ENCODE measurements at regions not wholly inside any gene's neighbourhood (a gene's known extent, or its start where the extent isn't known, plus 50 kb on each side); places are given as distances from the start of the nearest gene placed in this dataset.

GRCh38 chr2:22560021-22560420 is 825.0 kb upstream of the KLHL29 start:
- Mint-ChIP-seq H3K36me3 (no peaks in the 10 kb centered on the region), H3K27ac (no peak overlapping the region)

GRCh38 chr2:22579341-22579740 is 805.6 kb upstream of the KLHL29 start:
- Mint-ChIP-seq H3K9me3 (peaks cover 11 to 35% (median 18%) of the 10 kb centered on the region in 7 donors), H3K27me3 (no peaks in the 10 kb centered on the region), H3K4me1 (no peaks in the 10 kb centered on the region), H3K36me3 (peaks cover 0 to 8% of the 10 kb centered on the region in 2 donors), H3K4me3 (no peak overlapping the region), H3K27ac (no peak overlapping the region)
- DNase-seq (no peak), ATAC-seq (ENCODE audit: low read depth in 2 of 2) (no peak)

More at GRCh38 chr2:22560021-22560420, 825.0 kb upstream of the KLHL29 start:
- H3K4me1 Mint-ChIP-seq = no peaks in the 10 kb centered on the region
- DNase-seq = no peak
- no peak for ATAC-seq (ENCODE audit: low read depth in 2 of 2)
- H3K4me3 Mint-ChIP-seq = no peak overlapping the region
- H3K9me3 Mint-ChIP-seq = peaks cover 0 to 20% (median 3%) of the 10 kb centered on the region in 7 donors
- no peaks in the 10 kb centered on the region for H3K27me3 Mint-ChIP-seq

- ATAC-seq (ENCODE audit: low read depth in 2 of 2) (no peak), DNase-seq (no peak)
- Mint-ChIP-seq H3K4me3 (no peak overlapping the region), H3K36me3 (peaks cover 0 to 8% of the 10 kb centered on the region in 2 donors), H3K9me3 (peaks cover 11 to 37% (median 18%) of the 10 kb centered on the region in 7 donors), H3K27me3 (no peaks in the 10 kb centered on the region), H3K4me1 (no peaks in the 10 kb centered on the region), H3K27ac (no peak overlapping the region)
These were observed 802.9 kb upstream of the KLHL29 start for GRCh38 chr2:22582107-22582506.

GRCh38 chr2:22596306-22596705 is 788.7 kb upstream of the KLHL29 start:
- Mint-ChIP-seq H3K27ac (no peak overlapping the region), H3K27me3 (no peaks in the 10 kb centered on the region), H3K9me3 (peaks cover 6 to 23% (median 14%) of the 10 kb centered on the region in 7 donors), H3K4me3 (no peak overlapping the region), H3K36me3 (peaks cover 0 to 7% of the 10 kb centered on the region in 2 donors), H3K4me1 (no peaks in the 10 kb centered on the region)
- DNase-seq = no peak
- ATAC-seq (ENCODE audit: low read depth in 2 of 2) = no peak

- no peak overlapping the region for H3K4me3 Mint-ChIP-seq
- H3K27ac Mint-ChIP-seq = no peak overlapping the region
These were observed 784.8 kb upstream of the KLHL29 start for GRCh38 chr2:22600156-22600555.

GRCh38 chr2:22600999-22601398 is 784.0 kb upstream of the KLHL29 start:
- DNase-seq = no peak
- no peaks in the 10 kb centered on the region for H3K27me3 Mint-ChIP-seq
- no peak overlapping the region for H3K27ac Mint-ChIP-seq
- peaks cover 0 to 9% (median 2%) of the 10 kb centered on the region in 7 donors for H3K9me3 Mint-ChIP-seq
- ATAC-seq (ENCODE audit: low read depth in 2 of 2) = no peak
- no peak overlapping the region for H3K4me3 Mint-ChIP-seq
- H3K4me1 Mint-ChIP-seq = no peaks in the 10 kb centered on the region
- H3K36me3 Mint-ChIP-seq = no peaks in the 10 kb centered on the region

More at GRCh38 chr2:22600156-22600555, 784.8 kb upstream of the KLHL29 start:
- ATAC-seq (ENCODE audit: low read depth in 2 of 2) = no peak
- DNase-seq = no peak
- Mint-ChIP-seq H3K27me3 (no peaks in the 10 kb centered on the region), H3K9me3 (peaks cover 0 to 9% (median 2%) of the 10 kb centered on the region in 7 donors), H3K36me3 (no peaks in the 10 kb centered on the region), H3K4me1 (no peaks in the 10 kb centered on the region)

GRCh38 chr2:22604136-22604535 is 780.8 kb upstream of the KLHL29 start:
- H3K27ac Mint-ChIP-seq = no peak overlapping the region
- peaks cover 0 to 4% (median 0%) of the 10 kb centered on the region in 7 donors for H3K9me3 Mint-ChIP-seq
- no peaks in the 10 kb centered on the region for H3K27me3 Mint-ChIP-seq
- H3K36me3 Mint-ChIP-seq = no peaks in the 10 kb centered on the region
- no peak for DNase-seq
- no peak overlapping the region for H3K4me3 Mint-ChIP-seq
- no peak for ATAC-seq (ENCODE audit: low read depth in 2 of 2)
- H3K4me1 Mint-ChIP-seq = no peaks in the 10 kb centered on the region

GRCh38 chr2:22616031-22616430 is 768.9 kb upstream of the KLHL29 start:
- DNase-seq = no peak
- Mint-ChIP-seq H3K27ac (no peak overlapping the region), H3K4me3 (no peak overlapping the region), H3K4me1 (no peaks in the 10 kb centered on the region), H3K9me3 (peaks cover 0 to 9% (median 4%) of the 10 kb centered on the region in 7 donors), H3K27me3 (no peaks in the 10 kb centered on the region), H3K36me3 (no peaks in the 10 kb centered on the region)
- no peak for ATAC-seq (ENCODE audit: low read depth in 2 of 2)

- H3K9me3 Mint-ChIP-seq = peaks cover 0 to 13% (median 3%) of the 10 kb centered on the region in 7 donors
- H3K4me3 Mint-ChIP-seq = no peak overlapping the region
- H3K27me3 Mint-ChIP-seq = no peaks in the 10 kb centered on the region
- no peak for DNase-seq
- H3K27ac Mint-ChIP-seq = no peak overlapping the region
- H3K36me3 Mint-ChIP-seq = no peaks in the 10 kb centered on the region
- no peak for ATAC-seq (ENCODE audit: low read depth in 2 of 2)
- H3K4me1 Mint-ChIP-seq = no peaks in the 10 kb centered on the region
These were observed 761.4 kb upstream of the KLHL29 start for GRCh38 chr2:22623620-22624019.

GRCh38 chr2:22626621-22627020 is 758.4 kb upstream of the KLHL29 start:
- DNase-seq (no peak), ATAC-seq (ENCODE audit: low read depth in 2 of 2) (no peak)
- no peaks in the 10 kb centered on the region for H3K27me3 Mint-ChIP-seq
- H3K4me3 Mint-ChIP-seq = peak overlapping the region in 1 of 8 donors; percentile 24
- no peaks in the 10 kb centered on the region for H3K36me3 Mint-ChIP-seq
- H3K27ac Mint-ChIP-seq = no peak overlapping the region
- no peaks in the 10 kb centered on the region for H3K4me1 Mint-ChIP-seq
- H3K9me3 Mint-ChIP-seq = peaks cover 2 to 14% (median 4%) of the 10 kb centered on the region in 7 donors

- no peaks in the 10 kb centered on the region for H3K36me3 Mint-ChIP-seq
- no peak for ATAC-seq (ENCODE audit: low read depth in 2 of 2)
- no peaks in the 10 kb centered on the region for H3K4me1 Mint-ChIP-seq
- H3K27me3 Mint-ChIP-seq = no peaks in the 10 kb centered on the region
- H3K4me3 Mint-ChIP-seq = no peak overlapping the region
- H3K9me3 Mint-ChIP-seq = peaks cover 0 to 16% (median 5%) of the 10 kb centered on the region in 7 donors
- no peak overlapping the region for H3K27ac Mint-ChIP-seq
- DNase-seq = no peak
These were observed 756.8 kb upstream of the KLHL29 start for GRCh38 chr2:22628221-22628620.

- ATAC-seq (ENCODE audit: low read depth in 2 of 2) (no peak), DNase-seq (no peak)
- H3K27me3 Mint-ChIP-seq = no peaks in the 10 kb centered on the region
- no peak overlapping the region for H3K4me3 Mint-ChIP-seq
- H3K36me3 Mint-ChIP-seq = no peaks in the 10 kb centered on the region
- peaks cover 0 to 16% (median 5%) of the 10 kb centered on the region in 7 donors for H3K9me3 Mint-ChIP-seq
- no peak overlapping the region for H3K27ac Mint-ChIP-seq
- no peaks in the 10 kb centered on the region for H3K4me1 Mint-ChIP-seq
These were observed 756.1 kb upstream of the KLHL29 start for GRCh38 chr2:22628906-22629305.

GRCh38 chr2:22634167-22634566 is 750.8 kb upstream of the KLHL29 start:
- DNase-seq (no peak), ATAC-seq (ENCODE audit: low read depth in 2 of 2) (no peak)
- Mint-ChIP-seq H3K36me3 (no peaks in the 10 kb centered on the region), H3K4me3 (no peak overlapping the region), H3K27ac (no peak overlapping the region), H3K9me3 (peaks cover under 1 to 6% (median 3%) of the 10 kb centered on the region in 7 donors), H3K4me1 (no peaks in the 10 kb centered on the region), H3K27me3 (no peaks in the 10 kb centered on the region)

- Mint-ChIP-seq H3K27ac (peak overlapping the region in 1 of 6 donors; percentile 60), H3K4me1 (no peaks in the 10 kb centered on the region), H3K9me3 (peaks cover 0 to 4% (median 3%) of the 10 kb centered on the region in 7 donors), H3K4me3 (no peak overlapping the region), H3K36me3 (no peaks in the 10 kb centered on the region), H3K27me3 (no peaks in the 10 kb centered on the region)
- DNase-seq (no peak), ATAC-seq (ENCODE audit: low read depth in 2 of 2) (no peak)
These were observed 728.6 kb upstream of the KLHL29 start for GRCh38 chr2:22656426-22656825.

- Mint-ChIP-seq H3K4me3 (no peak overlapping the region), H3K27ac (no peak overlapping the region), H3K27me3 (no peaks in the 10 kb centered on the region), H3K36me3 (no peaks in the 10 kb centered on the region), H3K9me3 (peaks cover 0 to 1% (median 0%) of the 10 kb centered on the region in 7 donors), H3K4me1 (no peaks in the 10 kb centered on the region)
- DNase-seq (no peak), ATAC-seq (ENCODE audit: low read depth in 2 of 2) (no peak)
These were observed 711.5 kb upstream of the KLHL29 start for GRCh38 chr2:22673529-22673928.
